GM18511 (cell line): ENCODE measurements at regions not wholly inside any gene's neighbourhood (a gene's known extent, or its start where the extent isn't known, plus 50 kb on each side); places are given as distances from the start of the nearest gene placed in this dataset.

Source experiments
- ATAC-seq: cut with Tn5 transposase; IDR thresholded peaks from one replicate; pipeline ENCODE4 v1.9.1; 2021; ENCODE audit warnings: mild to moderate bottlenecking, moderate library complexity; ENCODE audit not compliant: unreplicated experiment

DNA sequence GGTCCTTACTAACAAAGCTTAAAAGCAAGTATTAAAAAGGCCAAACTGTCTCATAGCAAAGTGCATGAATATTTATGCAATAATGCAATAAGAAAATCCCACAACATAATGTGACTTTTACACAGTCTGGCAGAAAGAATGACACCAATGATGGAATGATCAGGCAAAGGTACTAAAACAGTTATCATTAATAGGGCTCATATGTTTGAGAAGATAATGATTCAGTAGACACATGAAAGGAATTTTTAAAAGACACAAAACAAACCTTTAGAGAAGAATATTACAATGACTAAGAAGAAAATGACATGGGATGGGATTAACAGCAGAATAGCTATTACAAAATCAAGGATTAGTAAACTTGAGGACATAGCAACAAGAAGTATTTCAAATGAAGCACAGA lies 1411.2 kb upstream of the TMEM132C start:
- ATAC-seq: no peak

DNA sequence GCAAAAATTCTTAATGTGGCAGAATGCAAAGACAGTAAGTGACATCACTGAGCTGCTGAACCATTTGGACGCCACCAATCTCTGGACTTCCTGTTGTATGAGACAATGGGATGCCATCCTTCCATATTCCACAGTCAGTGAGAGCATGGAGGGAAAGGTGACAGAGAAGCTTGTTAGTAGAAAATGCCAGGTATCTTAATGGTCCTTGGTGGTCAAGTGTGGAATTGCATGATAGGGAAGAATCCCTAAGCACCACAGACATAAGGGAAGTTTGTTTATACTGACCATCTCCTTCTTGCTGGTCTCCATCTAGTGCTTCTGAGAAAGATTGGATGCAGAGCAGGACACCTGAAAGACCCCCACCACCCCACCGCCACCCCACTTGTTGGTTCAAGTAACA lies 1410.0 kb upstream of the TMEM132C start:
- no peak for ATAC-seq

DNA sequence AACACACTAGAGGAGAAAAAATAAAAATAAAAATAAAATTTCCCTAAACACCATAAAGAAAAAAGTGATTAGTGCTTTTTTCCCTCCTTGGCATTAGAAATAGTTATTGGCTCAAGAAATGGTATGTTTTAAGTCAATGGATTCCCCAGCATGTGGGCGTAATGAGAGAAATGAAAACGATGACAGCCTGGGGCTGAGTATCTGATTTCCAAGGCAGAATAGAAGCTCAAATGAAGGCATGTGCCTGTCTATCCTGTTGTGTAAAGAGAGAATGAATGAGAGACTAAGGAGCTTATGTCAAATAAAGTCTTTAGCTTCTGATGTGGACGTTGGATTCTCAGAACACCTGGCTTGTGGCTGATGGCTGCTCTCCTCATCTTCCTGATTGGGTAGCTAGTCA lies 1408.4 kb upstream of the TMEM132C start:
- ATAC-seq: no peak

DNA sequence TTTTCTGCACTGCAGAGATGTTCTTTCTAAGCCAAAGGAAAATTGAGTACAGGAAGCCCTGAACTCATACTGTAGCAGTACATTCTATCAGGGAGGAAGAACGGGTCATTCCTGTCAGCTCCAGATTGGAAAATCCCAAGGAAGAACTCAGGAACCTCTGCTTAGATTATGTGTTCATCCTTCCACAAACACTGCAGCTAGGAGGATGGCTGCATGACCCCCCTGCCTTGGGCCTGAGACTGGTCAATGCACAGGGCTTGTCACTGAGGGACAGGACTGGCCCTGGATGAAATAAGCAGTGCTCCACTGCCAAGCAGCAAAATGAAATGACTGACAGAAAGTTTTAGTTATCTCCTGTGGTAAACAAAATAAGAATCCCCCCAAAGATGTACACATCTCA lies 1406.8 kb upstream of the TMEM132C start:
- ATAC-seq: no peak

DNA sequence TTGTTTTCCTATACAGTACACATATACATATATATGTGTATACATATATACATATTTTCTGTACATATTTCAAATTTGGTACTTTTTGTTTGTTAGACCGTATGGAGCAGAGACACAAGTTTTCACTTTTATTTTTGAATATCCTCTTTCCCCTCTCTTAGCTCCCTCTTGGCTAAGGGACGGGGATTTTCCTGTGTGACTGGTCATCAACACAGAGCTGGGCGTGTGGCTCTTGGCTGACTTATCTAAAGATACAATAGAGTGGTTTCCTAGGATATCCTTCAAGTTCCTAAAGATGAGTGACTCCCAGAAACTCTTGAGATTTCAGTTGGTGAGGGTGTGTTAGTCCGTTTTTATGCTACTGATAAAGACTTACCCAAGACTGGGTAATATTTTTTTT lies 1404.5 kb upstream of the TMEM132C start:
- ATAC-seq: no peak

DNA sequence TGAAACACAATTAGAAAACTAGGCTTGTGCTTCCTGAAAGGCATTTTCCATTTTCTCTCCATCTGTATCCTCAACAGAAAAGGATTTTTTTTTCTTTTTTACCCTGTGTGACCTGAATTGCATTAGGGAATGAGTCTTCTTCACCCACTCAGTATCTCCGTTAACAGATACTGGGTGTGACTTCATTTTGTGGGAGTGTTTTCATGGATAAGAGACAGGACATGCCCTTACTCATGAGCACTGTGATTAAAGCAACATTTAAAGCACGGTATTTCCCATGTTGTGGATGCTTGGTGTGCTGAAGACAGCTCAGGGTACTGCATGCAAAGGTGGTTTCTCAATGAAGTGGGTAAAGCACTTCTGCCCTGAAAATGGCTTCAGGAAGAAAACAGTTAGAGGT lies 1397.3 kb upstream of the TMEM132C start:
- ATAC-seq: no peak

DNA sequence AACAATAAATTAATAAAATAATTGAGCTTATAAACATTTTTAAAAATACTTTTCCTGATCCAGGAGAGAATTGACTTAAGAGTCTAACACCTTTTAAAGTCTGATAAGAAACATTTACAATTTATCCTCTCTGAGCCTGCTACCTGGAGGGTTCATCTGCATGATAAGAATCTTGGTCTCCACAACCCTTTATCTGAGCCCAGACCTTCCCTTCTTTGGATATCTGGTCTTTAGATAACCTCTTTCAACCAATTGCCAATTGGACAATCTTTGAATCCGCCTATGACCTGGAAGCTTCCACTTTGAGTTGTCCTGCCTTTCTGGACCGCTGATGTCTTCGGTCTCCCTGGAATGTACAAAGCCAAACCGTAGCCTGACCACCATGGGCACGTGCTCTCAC lies 1393.3 kb upstream of the TMEM132C start:
- ATAC-seq: no peak

DNA sequence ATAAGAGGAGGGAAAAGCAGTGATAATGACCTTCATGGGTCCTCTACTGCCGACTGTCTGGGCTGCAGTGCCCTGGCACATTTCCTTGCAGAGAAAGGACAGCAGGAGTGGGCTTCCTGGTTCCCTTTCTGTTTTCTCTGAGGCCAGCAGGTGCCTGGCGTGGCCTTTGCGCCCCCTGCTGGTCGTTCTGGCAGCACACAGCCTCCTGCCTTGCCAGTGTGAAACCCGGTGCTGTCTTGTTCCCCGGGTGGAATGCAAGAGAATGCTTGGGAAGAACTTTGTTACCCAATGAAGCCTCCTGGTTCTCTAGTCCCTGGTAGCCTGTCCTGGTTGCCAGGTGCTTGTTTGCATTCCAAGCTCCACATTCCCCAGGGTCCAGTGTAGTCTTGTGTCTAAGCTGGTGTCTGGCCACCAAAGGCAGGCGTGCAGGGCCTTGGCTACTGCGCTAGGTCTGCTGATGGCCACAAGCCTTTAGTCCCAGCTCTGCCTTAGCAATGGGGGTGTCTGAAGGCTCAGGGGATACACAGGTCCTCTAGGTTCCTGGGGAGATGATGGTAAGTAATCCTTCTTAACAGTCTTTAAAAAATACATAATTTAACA lies 1392.4 kb upstream of the TMEM132C start:
- ATAC-seq: peak; percentile 81

DNA sequence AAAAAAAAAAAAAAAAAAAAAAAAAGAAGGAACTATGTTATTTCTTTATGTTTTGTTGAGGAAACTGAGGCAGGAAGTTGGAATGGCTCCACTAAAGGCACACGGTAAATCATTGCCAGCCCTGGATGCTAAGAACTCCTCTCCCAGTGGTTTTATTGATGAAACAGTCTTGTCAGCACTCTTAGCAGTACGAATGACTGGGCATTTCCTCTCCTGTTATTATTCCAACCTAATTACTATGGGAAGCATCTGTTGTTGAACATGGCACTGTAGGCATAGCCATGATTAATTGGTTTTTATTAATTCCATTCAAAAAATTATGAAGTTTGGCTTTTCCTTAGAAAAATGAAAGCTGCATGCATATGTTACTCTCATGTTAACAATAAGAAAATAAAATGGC lies 1387.1 kb upstream of the TMEM132C start:
- no peak for ATAC-seq

DNA sequence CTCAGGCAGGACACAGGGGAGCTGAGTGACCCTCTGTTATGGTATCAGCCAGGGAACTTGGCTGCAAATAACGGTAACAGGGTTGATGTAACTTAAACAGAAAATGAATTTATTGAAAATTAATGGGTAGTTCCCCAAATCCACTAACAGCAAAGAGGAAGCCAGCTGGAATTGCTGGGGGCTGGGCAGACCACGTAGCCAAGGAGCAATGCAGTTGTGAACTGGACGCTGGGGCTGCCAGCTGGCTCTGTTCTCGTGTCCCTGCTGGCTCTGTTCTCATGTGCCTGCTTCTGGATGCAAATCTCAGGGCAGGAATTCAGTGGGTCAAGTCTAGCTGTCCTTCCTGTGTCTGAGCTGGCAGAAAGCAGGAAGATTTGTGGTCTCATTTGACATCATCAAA lies 1383.3 kb upstream of the TMEM132C start:
- ATAC-seq: no peak

DNA sequence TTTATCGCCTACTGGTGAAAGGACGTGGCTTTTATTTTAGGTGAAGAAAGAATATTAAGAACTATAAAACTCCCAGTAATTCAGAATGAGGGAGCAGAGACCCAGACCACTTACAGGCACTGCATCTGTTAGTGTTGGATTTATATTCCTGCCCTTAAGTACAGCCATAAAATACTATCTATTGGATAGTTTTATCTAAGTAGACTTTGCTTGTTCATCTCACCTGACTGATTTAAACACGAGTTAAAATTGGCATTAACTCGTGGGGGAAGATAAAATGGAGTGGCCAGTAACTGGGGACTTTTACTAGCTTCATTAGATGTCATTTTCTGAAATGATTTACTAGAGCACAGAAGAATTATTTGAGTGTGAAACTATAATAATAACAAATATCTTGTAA lies 1377.5 kb upstream of the TMEM132C start:
- no peak for ATAC-seq

DNA sequence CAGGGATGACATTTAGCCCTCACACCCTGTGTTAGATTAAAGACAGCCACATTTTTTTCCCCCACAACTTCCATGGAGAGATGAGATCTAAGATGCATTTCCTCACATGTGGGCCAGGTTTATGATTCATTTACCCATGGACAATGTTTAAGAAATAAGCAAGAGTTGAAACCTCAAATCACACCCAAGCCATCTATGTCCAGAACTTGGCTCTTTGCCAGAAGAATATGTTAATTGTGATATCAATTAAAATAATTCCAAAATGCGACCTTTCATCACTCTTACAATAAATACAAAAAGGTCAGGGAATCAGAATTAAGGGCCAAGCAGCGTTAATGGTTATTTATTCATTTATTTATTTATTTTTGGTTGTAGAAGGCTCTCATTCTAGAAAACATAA lies 1376.9 kb upstream of the TMEM132C start:
- no peak for ATAC-seq

DNA sequence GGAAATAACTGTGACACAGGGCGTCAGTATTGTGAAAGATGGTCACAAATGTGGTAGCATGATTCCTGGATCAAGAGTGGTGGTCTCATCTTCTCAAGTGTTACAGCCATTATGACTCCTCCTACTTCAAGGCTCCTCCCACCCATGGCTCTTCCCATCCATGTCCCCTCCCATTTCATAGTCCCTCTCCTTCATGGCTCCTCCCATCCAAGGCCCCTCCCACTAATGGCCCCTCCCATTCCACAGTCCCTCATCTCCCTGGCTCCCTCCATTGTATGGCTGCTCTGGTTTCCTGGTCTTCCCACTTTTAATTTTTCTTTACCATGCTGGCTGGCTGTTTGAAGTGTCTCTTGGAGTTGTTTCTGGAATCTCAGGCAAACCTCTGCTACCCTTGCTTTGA lies 1375.2 kb upstream of the TMEM132C start:
- no peak for ATAC-seq

DNA sequence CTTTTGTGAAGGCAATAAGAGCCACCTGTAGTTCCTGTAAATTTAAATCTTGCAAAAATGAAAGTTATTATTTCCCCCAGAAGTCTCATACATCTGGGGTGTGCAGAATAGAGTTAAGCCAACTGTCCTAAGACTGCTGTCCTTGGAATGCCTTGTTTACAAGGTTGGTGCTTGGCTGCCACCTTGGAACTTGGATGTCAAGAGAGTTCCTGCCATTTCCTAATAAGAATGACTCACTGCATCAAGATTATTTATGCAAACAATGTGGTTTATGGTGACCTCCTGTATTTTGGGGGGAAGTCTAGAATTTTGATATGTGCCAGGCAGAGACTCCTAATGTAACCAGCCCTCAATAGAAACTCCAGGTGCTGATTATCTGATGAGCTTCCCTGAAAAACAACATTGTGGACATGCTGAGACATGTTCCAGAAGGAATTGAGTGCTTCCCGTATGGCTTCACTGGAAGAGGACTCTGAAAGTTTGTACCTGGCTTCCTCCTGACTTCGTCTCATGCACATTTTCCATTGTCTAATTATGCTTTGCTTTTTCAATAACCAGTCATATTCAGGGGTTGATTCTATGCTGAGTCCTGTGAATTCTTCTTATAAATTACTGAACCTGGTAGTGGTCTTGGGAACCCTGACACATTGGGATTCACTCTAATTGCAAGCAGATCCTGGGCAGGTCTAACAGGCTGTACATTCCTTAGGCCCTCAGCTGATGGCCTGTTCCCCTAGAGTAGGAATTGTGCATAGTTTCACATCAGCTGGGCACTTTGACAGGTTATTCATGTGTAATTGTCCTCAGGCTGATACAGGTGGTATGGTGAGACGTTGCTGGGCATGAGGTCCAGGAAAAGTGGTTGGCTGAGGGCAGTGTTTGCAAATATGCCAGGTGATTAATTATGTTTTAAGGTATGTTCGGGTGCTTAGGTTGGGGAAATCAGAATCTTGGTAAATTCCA lies 1370.7 kb upstream of the TMEM132C start:
- no peak for ATAC-seq

DNA sequence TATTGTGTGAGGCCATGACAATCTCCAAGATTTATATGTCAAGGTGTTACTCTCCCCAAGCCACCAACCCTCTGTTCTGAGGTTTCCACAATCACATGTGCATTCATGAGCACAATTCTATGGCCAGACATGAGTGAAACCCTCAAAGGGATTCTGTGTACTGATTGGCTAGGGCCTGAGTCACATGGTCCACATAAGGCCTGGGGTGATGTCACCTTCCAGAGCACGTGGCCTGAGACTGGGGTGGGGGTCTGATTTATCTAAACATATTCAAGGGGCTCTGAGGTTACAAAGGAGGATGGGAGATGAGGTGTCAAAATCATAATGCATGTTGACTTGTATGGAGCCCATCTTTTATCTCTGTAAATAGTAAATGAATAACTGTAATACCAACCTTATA lies 1369.9 kb upstream of the TMEM132C start:
- ATAC-seq: no peak

DNA sequence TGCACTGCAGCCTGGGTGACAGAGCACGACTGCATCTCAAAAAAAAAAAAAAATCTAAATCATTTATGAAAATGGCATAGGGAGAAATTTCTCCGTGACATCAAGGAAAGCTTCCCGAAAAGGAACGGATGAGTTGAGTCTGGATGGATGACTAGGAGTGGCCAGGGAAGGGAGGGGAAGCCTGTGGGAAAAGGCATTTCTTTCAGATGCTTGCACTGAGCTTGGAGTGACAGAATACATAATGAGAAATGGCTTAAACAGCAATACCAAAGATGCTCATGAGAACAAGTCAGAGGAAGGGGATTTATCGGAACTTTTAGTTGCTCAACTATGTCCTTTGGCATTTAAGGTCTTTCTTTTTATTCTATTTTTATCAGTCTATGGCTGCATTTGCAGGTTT lies 1369.2 kb upstream of the TMEM132C start:
- no peak for ATAC-seq

DNA sequence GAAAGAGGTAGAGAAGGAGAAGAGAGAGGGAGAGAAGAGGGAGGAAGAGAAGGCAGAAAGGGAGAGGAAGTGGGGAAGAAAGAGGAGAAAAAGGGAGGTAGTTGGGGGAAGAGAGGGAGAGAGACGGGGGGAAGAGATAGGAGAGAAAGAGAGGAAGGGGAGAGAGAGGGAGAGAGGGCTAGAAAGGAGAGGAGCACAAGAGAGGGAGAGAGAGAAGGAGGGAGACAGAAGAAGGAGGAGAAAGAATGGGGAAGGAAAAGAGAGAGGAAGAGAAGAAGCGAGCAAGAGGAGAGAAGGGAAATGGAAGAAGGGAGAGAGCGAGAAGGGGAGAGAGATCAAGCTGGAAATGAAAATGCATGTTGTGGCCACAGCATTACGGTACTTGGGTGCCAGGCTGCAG lies 1368.4 kb upstream of the TMEM132C start:
- ATAC-seq: no peak

DNA sequence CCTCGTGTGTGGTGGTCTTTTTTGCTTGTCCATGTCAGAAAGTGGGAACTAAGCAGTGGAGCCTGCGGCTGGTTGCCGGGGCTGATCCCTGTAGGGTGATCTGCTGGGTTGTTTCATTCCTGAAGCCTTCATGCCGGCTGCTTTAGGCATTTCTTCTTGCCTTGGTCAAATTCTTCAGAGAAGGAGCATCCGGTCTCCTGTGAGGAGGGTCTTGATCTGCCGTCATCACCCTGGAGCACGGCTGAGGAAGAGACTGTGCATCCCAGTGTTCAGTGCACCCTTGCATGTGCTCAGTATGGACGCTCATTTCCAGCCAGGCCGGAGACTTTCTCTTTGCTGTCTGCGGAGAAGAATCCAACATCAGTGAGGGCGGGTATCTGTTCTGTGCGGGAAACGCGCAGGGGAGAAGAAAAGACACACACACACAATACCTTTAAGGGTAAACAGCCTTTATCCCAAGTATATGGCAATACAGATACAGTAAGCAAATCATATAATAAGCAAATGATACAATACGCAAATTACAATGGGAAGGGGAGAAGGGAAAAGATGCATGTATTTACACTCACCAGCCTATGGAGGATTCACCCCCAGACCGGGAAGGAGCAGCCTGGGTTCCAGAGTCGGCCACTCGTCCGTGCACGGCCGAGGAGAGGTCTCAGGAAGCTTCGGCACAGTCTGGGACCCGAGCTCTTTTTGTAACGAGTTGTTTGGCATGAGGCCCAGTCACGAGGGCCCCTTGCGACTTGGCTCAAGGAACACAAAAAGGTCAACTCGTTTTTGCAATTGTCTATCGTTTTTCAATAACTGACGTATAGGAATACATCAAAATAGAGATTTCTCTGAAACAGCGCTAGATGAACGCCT lies 1366.8 kb upstream of the TMEM132C start:
- no peak for ATAC-seq

DNA sequence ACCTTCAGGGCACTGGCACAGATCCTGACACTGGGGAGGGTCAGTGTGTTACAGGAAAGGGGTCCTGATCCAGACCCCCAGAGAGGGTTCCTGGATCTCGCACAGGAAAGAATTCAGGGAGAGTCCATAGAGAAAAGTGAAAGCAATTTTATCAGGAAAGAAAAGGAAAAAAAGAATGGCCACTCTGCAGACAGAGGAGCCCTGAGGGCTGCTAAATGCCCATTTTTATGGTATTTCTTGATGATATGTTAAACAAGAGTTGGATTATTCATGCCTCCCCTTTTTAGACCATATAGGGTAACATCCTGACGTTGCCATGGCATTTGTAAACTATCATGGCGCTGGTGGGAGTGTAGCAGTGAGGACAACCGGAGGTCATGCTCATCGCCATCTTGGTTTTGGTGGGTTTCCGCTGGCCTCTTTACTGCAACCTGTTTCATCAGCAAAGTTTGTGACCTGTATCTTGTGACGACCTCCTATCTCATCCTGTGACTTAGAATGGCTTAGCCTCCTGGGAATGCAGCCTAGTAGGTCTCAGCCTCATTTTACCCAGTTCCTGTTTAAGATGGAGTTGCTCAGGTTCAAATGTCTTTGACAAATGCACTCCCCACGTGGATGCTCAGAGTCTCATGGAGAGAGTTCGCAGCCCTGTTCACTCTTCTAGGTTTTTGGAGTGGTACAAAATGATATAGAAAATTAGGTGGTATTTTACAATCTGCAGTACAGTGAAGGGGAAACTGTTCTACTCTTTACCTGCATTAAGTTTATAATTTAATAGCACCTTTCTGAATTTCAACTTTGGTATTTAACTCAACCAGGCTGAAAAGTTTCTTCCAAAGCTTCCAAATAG lies 1363.7 kb upstream of the TMEM132C start:
- no peak for ATAC-seq

DNA sequence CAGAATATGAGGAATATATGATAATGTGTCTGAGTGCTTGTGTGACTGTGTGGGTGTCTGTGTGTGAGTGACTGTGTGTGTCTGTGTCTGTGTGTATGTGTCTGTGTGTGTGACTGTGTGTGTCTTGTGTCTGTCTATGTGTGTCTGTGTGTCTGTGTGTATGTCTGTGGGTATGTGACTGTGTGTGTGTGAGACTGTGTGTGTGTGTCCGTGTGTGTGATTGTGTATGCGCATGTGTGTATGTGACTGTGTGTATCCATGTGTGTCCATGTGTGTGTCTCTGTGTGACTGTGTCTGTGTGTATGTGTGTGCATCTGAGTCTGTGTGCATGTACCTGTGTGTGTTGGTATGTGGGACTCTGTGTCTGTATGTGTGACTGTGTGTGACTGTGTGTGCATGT lies 1361.2 kb upstream of the TMEM132C start:
- ATAC-seq: no peak
